ENCODE measurements at regions not wholly inside any gene's neighbourhood (a gene's known extent, or its start where the extent isn't known, plus 50 kb on each side); places are given as distances from the start of the nearest gene placed in this dataset.
"Not testable (repeated sequence)": the region's sequence is repeated elsewhere in the genome, so short reads cannot be mapped to it uniquely, and the experiment has no call there.

GRCh38 chr12:131298526-131299369 is 345.0 kb downstream of the ADGRD1 start:
- DNase-seq (ENCODE audit: low spot score); in situ Hi-C loops (cut with MboI; ENCODE audit: low sequenced_read_pairs, unreplicated experiment): not testable (repeated sequence)

DNA sequence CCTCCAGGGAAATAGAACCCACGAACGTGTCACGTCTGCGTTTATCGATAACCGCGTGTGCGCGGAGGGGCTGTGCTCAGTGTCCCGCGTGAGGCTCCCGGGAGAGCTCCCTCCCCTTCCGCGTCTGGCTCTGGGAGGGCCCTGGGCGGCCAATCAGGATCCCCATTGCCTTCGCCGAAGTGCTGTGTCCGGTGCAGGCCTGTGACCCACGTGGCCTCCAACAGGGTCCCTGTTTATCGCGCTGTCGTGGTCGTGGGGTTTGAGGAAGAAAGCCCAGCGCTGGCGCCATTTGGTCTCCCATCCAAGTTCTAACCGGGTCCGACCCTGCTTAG is 345.6 kb downstream of the ADGRD1 start:
- DNase-seq (ENCODE audit: low spot score); in situ Hi-C loops (cut with MboI; ENCODE audit: low sequenced_read_pairs, unreplicated experiment): not testable (repeated sequence)

DNA sequence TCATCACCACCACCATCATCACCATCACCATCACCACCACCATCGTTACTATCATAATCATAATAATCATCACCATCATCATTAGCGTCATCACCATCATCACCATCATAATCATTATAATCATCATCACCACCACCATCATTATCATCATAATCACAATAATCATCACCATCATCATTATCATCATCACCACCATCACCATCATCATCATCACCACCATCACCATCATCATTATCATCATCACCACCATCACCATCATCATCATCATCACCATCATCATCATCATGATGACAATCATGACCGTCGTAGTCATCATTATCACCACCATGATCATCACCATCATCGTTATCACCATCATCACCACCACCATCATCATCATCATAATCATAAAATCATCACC is 349.9 kb downstream of the ADGRD1 start:
- in situ Hi-C loops (cut with MboI; ENCODE audit: low sequenced_read_pairs, unreplicated experiment); DNase-seq (ENCODE audit: low spot score): not testable (repeated sequence)

- DNase-seq (ENCODE audit: low spot score); in situ Hi-C loops (cut with MboI; ENCODE audit: low sequenced_read_pairs, unreplicated experiment): not testable (repeated sequence)
Observed at GRCh38 chr12:131304642-131305041, 350.9 kb downstream of the ADGRD1 start.

- in situ Hi-C loops (cut with MboI; ENCODE audit: low sequenced_read_pairs, unreplicated experiment): no loop called here
- TF ChIP-seq, protein P1, sequence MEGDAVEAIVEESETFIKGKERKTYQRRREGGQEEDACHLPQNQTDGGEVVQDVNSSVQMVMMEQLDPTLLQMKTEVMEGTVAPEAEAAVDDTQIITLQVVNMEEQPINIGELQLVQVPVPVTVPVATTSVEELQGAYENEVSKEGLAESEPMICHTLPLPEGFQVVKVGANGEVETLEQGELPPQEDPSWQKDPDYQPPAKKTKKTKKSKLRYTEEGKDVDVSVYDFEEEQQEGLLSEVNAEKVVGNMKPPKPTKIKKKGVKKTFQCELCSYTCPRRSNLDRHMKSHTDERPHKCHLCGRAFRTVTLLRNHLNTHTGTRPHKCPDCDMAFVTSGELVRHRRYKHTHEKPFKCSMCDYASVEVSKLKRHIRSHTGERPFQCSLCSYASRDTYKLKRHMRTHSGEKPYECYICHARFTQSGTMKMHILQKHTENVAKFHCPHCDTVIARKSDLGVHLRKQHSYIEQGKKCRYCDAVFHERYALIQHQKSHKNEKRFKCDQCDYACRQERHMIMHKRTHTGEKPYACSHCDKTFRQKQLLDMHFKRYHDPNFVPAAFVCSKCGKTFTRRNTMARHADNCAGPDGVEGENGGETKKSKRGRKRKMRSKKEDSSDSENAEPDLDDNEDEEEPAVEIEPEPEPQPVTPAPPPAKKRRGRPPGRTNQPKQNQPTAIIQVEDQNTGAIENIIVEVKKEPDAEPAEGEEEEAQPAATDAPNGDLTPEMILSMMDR (IDR thresholded peaks at IDR 0.05; ENCODE audit: borderline replicate concordance, control extremely low read depth, extremely low read depth, insufficient read depth, missing control alignments): no peak
- DNase-seq (ENCODE audit: low spot score): no peak
Observed at GRCh38 chr12:131309700-131310099, 356.0 kb downstream of the ADGRD1 start.

DNA sequence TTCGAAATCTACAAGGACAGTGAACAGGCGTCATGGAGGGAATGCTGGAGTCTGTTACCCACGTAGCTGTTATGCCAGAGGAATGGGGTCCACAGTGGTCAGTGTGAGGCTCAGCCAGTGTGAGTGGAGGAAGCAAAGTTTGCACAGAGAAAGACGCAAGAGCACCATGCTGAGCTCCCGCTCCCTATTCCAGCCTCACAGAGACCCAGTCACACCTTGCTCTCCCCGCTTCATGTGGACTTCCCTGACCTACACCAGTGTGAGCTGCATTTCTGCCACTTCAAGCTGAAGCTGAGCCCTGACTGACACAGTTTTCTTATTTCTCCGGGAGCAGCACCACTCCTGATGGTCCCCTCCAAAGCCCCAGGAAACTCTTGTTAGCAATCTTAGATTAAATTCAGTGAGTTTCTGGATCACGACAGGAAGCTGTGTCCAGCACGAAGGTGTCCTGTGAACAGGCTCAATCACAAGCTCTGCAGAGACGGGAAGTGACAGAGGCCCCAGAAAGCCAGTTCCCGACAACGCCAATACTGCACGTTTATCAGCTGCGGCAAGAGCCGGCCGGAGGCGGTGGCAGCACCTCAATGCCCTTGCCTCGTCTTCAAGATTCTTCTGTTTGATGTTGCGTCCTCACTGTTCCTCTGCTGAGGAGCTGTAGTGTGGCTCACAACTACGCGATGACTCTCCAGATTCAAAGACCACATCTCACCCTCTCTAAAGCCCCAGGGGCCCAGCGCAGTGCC is 356.7 kb downstream of the ADGRD1 start:
- in situ Hi-C loops (cut with MboI; ENCODE audit: low sequenced_read_pairs, unreplicated experiment); DNase-seq (ENCODE audit: low spot score): not testable (repeated sequence)

GRCh38 chr12:131311279-131311722 is 357.6 kb downstream of the ADGRD1 start:
- in situ Hi-C loops (cut with MboI; ENCODE audit: low sequenced_read_pairs, unreplicated experiment); DNase-seq (ENCODE audit: low spot score): not testable (repeated sequence)

DNA sequence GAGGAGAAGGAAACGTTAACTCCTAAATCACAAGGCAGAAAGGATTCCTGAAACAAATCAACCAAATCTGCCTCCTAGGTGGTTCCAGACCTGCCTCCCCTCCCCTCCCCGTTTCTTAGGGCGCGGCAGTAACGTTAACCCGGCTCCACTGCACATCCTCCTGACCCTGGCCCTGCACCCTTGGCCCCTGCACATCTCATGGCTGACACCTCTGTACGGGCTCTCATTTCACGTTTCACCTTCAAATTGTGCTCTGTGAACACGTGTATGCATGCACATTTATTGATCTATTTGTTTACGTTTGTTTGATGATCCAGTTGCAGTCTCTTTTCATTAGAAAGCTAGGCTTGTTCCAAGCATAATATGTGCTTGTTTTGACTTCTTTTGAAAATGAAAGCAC is 358.1 kb downstream of the ADGRD1 start:
- TF ChIP-seq, protein P1 (IDR thresholded peaks at IDR 0.05; ENCODE audit: borderline replicate concordance, control extremely low read depth, extremely low read depth, insufficient read depth, missing control alignments): no peak
- no peak for DNase-seq (ENCODE audit: low spot score)
- in situ Hi-C loops (cut with MboI; ENCODE audit: low sequenced_read_pairs, unreplicated experiment): no loop called here

GRCh38 chr12:131312382-131312781 is 358.7 kb downstream of the ADGRD1 start:
- in situ Hi-C loops (cut with MboI; ENCODE audit: low sequenced_read_pairs, unreplicated experiment); DNase-seq (ENCODE audit: low spot score): not testable (repeated sequence)

GRCh38 chr12:131312793-131313545 is 359.3 kb downstream of the ADGRD1 start:
- in situ Hi-C loops (cut with MboI; ENCODE audit: low sequenced_read_pairs, unreplicated experiment): no loop called here
- TF ChIP-seq, protein P1 (IDR thresholded peaks at IDR 0.05; ENCODE audit: borderline replicate concordance, control extremely low read depth, extremely low read depth, insufficient read depth, missing control alignments): no peak
- DNase-seq (ENCODE audit: low spot score): no peak

Measured in GM13976 (cell line).